Peyer's patch (tissue), 4 donors: ENCODE measurements at regions not wholly inside any gene's neighbourhood (a gene's known extent, or its start where the extent isn't known, plus 50 kb on each side); places are given as distances from the start of the nearest gene placed in this dataset.

Experiments
- POLR2A ChIP-seq, 2 donors: fragments of 450-650 bp; IDR thresholded peaks; one replicate each; pipeline ENCODE4 v1.5.1; 2017; ENCODE audit warnings: antibody characterized with exemption in 2 of 2, mild to moderate bottlenecking in 2 of 2, moderate library complexity in 2 of 2
- TF ChIP-seq, protein P1 (sequence below), 6 experiments: fragments of 450-650 bp in 4 of 6; fragments of 200-600 bp in 2 of 6; sonication (generic) in 1 of 6; IDR thresholded peaks; one replicate each; pipeline ENCODE4 v1.5.1; 2017 to 2019; ENCODE audit warnings: antibody characterized with exemption in 6 of 6, mild to moderate bottlenecking in 3 of 6, moderate library complexity in 1 of 6

GRCh38 chr2:16211341-16211740 lies 271.0 kb downstream of the MYCN start:
- TF ChIP-seq, protein P1, sequence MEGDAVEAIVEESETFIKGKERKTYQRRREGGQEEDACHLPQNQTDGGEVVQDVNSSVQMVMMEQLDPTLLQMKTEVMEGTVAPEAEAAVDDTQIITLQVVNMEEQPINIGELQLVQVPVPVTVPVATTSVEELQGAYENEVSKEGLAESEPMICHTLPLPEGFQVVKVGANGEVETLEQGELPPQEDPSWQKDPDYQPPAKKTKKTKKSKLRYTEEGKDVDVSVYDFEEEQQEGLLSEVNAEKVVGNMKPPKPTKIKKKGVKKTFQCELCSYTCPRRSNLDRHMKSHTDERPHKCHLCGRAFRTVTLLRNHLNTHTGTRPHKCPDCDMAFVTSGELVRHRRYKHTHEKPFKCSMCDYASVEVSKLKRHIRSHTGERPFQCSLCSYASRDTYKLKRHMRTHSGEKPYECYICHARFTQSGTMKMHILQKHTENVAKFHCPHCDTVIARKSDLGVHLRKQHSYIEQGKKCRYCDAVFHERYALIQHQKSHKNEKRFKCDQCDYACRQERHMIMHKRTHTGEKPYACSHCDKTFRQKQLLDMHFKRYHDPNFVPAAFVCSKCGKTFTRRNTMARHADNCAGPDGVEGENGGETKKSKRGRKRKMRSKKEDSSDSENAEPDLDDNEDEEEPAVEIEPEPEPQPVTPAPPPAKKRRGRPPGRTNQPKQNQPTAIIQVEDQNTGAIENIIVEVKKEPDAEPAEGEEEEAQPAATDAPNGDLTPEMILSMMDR (IDR thresholded peaks at IDR 0.05) = no peak
- no peak for TF ChIP-seq POLR2A (IDR thresholded peaks at IDR 0.05)
